GM21526 (cell line): ENCODE measurements at regions not wholly inside any gene's neighbourhood (a gene's known extent, or its start where the extent isn't known, plus 50 kb on each side); places are given as distances from the start of the nearest gene placed in this dataset.

ENCODE experiments used
- ATAC-seq: cut with Tn5 transposase; IDR thresholded peaks from one replicate; pipeline ENCODE4 v1.9.1; 2021; ENCODE audit warnings: moderate library complexity; ENCODE audit not compliant: unreplicated experiment, low FRiP score

DNA sequence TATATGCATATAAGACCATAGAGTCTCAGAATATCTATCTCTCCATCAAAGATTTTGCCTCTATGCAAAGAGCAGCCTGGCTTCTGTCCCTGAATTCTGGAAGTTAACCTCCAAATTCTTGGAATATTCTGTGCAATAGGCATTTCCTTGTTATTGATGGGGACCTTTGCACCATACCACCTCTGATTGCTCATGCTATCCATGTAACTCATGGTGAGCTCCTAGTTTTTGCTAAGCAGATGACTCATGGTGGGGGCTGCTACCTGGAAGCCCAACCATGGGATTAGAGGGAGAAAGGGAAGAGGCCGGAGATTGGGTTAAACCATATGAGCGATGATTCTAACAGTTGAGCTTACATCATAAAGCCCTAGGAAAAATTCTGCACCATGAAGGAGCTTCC lies 310.2 kb upstream of the FIGN start:
- no peak for ATAC-seq

DNA sequence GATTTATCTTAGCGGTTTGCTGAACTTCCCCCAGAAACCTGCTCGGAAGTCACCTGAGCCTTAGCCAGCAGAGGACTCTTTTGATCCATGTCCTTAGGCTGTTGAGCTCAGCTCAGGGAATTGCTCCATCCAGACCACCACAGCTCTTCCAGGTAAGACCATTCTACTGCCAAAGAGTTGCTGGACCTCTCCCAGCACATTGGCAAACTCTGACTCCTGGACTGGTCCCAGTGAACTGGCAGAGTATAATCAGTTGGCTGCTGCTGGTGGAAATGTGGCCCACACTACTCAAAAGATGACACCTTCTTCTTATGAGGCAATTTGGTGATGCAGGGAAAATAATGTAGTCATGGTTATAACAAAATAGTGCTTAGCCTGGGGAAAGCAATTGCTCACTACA lies 308.8 kb upstream of the FIGN start:
- no peak for ATAC-seq

DNA sequence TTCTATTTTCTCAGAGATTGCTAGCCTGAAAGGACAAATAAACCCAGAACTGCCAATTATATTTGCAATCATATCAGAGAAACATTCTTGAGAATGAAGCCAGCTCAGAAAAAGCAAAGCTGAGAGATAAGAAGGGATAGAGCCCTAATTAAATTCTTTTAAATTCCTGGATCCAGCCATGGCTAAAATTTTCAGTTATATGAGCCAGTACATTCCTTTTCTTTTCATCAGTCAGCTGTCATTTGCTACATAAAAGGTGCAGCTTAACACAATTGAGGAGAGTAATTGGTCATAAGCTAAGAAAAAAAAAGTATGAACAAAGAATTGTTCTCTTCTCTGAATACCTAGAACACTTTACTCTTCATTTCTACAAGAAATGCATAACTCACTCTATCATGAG lies 303.5 kb upstream of the FIGN start:
- ATAC-seq, result no peak

DNA sequence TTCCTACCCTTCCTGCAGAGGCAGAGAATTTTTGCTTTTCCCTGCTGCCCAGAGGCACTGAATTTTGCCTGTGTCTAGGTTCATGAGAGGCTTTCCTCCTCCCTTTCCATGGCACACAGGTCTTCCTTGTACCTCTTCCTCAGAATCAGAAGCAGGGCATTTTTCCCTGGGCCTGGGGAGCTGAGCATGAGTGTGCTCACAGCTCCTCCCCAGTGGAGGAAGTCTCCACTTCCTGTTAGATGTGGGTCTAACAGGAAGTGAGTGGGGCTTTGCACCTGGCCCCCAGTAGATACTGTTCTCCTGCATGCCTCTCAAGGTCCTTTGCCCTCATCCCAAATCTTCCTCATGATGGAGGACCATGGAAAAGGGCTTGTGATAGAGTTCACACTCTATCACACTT lies 297.2 kb upstream of the FIGN start:
- ATAC-seq, result no peak

- ATAC-seq, result no peak
Measured at GRCh38 chr2:164030623-164031022, 294.8 kb upstream of the FIGN start.

GRCh38 chr2:164028814-164029534 lies 293.2 kb upstream of the FIGN start:
- ATAC-seq, result no peak

- ATAC-seq, result no peak
Measured at GRCh38 chr2:164024396-164024795, 288.6 kb upstream of the FIGN start.

- no peak for ATAC-seq
Measured at GRCh38 chr2:164023896-164024295, 288.1 kb upstream of the FIGN start.

GRCh38 chr2:164015328-164016123 lies 279.7 kb upstream of the FIGN start:
- ATAC-seq, result peak; percentile 99

GRCh38 chr2:164014791-164015190 lies 279.0 kb upstream of the FIGN start:
- ATAC-seq, result no peak

DNA sequence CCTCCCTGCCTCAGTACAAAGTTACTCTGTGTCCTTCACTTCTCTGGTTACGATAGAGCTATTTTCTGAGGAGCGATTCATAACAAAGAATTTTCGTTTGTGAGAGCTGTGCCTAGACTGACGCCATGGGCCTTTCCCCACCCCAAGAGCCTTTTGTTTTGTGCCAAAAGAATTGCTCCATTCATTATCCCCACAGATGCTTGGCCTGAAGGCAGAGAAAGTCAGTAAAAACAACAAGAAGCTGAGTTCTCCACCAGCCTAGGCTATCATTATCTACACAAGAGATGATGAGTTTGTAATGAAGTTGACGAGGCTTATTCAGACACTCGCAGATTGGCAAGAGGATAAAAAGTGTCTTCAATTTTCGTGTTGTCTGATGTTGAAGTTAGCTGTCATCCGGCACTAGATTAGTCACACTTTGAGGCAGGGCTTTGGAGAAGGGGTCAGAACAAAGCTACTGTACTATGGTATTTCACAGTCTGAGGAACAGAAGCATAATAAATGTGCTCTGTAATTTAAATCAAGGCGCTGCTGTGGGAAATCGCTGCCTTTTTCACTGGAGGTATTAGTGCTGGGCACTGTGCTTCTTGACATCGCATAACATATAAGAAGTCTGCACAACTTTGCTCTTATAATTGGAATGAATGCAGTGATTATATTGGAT lies 278.4 kb upstream of the FIGN start:
- no peak for ATAC-seq

- ATAC-seq, result no peak
Measured at GRCh38 chr2:164012581-164012980, 276.8 kb upstream of the FIGN start.

- ATAC-seq, result no peak
Measured at GRCh38 chr2:164009756-164010337, 274.0 kb upstream of the FIGN start.

GRCh38 chr2:164008752-164009151 lies 272.9 kb upstream of the FIGN start:
- no peak for ATAC-seq

DNA sequence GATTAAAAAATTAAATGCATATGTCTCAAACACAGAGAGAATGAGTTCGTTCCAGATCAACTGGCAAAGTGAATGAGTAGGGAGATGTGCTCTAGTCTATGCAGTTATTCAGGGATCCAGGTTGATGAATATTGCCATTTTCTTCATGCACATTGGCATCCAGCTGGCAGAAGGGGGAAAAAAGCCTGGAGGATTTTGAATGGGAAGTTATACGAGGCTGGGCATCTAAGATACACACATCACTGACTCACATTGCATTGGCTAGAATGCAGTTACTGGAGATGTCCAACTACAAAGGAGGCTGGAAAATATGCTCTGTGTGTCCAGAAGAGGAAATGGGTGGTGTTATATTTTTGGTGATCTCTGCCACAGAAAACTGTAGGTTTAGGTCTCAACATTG lies 270.9 kb upstream of the FIGN start:
- ATAC-seq, result no peak

DNA sequence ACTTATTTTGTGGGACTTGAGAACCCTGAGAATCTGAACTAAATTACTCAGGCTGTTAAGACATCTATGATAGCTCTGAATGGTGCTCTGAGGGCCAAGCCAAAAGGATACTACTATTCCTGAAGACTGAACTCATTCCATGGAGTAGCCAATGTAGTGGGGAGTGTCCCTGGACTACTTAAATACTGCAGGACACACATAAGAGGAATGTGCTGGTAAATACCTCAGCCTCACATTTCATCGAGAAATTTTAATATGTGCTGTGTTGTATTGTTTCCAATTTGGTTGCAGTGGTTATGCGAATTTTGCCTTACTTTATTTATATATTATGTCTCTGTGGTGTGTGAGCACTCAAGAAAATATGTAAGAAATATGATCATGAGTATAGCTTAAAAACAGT lies 264.4 kb upstream of the FIGN start:
- no peak for ATAC-seq

DNA sequence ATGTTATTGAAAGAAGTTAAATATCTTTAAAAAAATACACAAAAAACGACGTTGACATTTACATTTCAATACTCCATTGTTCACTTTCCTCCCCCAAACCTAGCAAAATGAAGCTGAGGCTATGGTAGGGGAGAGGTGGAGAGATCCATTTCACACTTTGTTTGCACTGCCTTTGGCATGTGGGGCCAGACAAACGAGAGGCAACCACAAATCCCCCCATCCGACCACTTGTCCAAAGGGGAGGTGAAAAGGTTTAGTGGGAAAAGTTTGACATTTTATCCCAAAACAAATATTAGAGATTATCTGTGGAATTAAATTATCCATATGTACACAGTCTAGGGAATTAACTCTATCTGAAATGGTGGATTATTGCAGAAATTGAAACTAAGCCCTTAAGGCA lies 261.7 kb upstream of the FIGN start:
- ATAC-seq, result no peak

GRCh38 chr2:163990541-163990940 lies 254.7 kb upstream of the FIGN start:
- no peak for ATAC-seq

GRCh38 chr2:163990101-163990500 lies 254.3 kb upstream of the FIGN start:
- no peak for ATAC-seq

DNA sequence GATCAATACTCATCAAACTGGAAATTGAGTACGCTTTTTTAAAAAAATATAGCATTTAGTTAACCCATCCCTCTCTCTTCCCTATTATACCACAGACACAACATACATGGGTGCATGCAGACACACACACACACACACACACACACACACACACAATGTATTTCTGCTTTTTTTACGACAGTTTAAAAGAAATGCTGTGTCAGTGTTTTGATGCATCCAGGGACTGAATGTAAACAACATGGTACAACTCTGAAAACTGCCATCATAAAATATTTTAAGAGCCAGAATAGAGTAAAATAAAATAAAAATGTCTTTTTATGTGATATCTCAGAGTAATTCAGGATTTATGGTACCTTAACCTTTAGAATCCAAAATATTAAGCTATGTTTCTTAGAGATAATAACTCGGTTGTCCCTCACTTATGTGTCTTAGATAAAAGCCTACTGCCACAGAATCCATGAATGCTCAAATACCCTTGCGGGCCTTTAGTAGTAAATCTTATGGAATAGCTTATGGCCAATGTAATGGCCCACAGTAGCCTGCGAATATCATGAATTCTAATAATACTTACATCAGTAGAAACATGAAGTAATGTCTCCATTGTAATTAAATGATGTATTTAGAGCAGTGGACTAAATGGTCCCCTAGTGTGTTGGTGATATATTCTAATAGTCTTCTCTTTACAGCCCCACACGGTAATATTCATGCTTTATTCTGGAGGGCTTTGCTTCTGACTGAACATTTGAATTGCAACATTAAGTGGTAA lies 251.6 kb upstream of the FIGN start:
- no peak for ATAC-seq

DNA sequence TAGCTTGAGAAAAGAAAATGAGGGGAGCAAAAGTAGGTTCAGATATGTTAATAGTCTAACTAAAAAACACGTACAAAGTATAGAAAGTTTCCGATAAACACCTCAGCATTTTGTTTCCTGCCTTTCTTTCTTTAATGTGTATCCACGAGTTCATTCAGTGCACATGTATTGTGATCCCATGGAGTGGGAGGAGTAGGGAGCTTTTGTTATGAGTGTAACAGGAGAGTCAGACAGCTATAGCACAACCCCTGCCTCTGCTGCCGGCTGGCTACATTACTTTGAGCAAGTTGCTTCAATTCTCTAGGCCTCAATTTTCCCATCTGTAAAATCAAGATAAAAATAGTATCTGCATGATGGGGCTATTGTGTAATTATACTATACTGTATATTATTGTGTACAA lies 249.2 kb upstream of the FIGN start:
- ATAC-seq, result no peak
